GM12874 (cell line): ENCODE measurements at regions not wholly inside any gene's neighbourhood (a gene's known extent, or its start where the extent isn't known, plus 50 kb on each side); places are given as distances from the start of the nearest gene placed in this dataset.

Experiments used
- TF ChIP-seq, protein P1 (sequence below): IDR thresholded peaks from 2 replicates; pipeline ENCODE4 v1.5.1; 2011; ENCODE audit warnings: low read depth, mild to moderate bottlenecking, control low read depth, low read length, moderate library complexity; ENCODE audit not compliant: insufficient read depth

DNA sequence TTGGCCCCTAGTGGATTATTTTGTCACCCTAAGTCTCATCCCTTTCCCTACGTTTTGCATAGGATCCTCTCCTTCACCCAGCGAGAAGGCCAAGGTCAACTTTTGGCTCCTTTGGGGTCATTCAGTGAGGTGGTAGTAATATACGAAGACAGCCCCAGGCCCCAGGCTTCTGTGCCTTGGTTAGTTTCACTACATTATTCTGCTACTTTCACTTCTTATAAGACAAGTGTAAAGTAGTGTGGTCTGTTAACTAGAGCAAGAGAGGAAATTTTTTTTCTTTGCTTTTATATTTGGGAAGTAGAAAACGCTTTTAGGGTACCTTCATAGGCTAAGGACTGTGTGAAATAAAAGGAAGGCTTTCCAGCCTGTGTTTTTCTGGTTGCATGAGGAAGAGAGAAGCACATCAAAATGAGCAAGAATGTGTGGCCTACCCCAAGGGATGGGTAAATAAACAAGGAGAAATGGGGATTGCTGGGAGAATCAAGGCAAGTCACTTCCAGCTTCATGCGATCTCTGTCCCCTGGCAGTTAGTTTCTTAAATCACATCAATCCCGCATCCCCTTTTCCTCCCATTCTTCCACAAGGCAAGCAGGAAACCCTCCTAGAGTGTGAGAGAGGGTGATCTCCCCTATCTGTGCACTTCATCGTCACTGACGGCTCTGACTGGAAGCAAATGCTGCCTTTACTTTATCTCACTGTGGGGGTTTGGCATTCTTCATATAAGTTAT is 677.0 kb upstream of the WWC1 start:
- TF ChIP-seq, protein P1, sequence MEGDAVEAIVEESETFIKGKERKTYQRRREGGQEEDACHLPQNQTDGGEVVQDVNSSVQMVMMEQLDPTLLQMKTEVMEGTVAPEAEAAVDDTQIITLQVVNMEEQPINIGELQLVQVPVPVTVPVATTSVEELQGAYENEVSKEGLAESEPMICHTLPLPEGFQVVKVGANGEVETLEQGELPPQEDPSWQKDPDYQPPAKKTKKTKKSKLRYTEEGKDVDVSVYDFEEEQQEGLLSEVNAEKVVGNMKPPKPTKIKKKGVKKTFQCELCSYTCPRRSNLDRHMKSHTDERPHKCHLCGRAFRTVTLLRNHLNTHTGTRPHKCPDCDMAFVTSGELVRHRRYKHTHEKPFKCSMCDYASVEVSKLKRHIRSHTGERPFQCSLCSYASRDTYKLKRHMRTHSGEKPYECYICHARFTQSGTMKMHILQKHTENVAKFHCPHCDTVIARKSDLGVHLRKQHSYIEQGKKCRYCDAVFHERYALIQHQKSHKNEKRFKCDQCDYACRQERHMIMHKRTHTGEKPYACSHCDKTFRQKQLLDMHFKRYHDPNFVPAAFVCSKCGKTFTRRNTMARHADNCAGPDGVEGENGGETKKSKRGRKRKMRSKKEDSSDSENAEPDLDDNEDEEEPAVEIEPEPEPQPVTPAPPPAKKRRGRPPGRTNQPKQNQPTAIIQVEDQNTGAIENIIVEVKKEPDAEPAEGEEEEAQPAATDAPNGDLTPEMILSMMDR = no peak

DNA sequence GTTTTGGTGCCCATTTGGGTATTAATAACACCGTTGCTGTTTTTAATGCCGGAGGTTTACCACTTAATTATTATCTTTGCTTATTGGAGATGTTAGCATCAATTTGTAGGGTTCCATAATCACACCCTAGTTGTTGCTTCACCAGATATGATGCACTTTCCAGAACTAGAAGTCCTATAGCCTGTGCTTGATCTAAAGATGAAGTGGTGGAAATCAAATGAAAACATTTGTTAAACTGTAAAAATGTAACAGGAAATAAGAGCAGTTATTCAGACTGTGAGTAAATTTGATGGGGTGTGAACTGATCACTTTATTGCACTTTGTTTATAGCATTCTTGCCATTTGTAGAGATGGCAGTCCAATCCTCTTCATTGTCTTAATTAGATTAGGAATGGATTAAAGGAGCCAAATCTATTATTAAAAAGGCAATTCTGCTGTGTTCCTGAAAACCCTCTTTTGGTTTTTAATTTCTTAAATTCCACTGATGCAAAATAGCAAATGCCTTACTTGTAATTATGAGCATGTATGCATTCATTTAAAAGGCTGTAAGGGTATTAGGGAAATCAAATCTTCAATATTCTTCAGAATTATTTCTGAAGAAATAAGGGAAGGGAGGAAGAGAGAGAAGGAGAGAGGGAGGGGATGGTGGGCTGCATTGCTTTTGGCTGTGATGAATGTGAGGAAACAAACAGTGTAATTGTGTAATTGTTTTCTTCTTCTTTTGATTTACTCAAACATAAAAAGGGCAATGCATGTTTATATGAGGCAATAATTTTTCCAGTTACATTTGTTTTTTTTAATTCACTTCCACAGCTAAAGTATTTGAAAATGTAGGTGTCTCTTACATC is 675.2 kb upstream of the WWC1 start:
- TF ChIP-seq, protein P1 = no peak

DNA sequence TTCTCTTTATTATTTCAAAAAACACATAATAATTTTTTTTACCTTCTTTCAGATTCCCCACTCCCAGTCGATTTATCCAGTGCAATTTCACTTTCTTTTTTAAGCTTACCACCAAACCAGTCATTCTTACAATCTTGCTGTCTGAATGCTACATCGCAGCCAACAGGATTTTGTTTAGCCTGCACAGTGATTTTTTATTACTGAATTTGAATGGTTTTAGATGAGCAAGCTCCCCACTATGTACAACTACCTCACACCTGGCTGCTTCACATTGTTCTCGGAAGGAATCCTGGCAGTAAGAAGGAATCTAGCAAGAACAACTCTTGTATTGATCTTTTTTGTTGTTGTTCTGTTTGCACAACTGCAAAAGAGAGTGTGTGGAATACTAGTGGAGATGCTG is 668.1 kb upstream of the WWC1 start:
- TF ChIP-seq, protein P1 = no peak

DNA sequence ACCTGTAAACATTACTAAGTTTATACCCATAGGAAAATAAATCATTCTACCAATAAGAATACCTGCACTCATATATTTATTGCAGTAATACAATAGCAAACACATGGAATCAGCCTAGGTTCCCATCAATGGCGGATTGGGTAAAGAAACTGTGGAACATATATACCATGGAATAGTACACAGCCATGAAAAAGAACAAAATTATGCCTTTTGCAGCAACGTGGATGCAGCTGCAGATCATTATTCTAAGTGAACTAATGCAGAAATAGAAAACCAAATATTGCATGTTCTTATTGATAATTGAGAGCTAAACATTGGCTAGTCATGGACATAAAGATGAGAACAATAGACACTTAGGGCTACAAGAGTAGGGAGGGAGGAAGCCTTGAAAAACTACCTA is 667.4 kb upstream of the WWC1 start:
- TF ChIP-seq, protein P1 = no peak

DNA sequence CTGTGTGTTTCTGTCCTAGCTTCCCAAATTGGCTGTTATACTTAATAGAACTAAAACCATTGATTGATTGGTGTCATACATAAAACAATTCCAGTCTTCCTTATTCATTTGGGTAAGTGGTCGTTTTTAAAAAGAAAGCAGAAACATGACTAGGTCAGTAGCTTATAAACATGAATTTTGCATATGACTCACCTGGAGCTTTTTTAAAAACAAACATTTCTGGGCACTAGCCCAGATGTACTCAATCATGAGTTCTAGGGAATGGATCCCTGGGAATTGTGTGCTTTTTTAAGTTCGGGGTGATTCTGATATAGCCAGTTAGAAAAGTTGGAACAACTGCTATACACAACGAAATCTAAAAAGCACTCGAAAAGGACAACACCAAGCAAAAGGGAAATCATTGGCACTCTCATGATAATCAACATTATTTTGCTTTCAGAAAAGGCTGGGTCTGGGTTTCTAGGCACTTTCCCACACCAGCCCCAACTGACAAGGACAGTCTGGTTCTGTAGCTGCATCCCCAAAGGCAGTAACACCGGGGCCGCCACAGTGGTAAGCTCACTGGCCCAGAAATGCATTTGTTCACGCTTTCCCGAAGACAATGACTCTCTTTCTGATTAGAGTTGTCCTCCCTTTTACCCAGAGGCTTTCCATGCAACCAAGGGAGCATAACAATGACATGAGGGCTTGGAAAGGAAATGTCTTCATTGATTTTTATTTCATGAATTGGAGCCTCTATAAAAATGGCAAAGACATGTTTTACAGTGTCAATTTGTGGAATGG is 664.9 kb upstream of the WWC1 start:
- TF ChIP-seq, protein P1 = no peak

DNA sequence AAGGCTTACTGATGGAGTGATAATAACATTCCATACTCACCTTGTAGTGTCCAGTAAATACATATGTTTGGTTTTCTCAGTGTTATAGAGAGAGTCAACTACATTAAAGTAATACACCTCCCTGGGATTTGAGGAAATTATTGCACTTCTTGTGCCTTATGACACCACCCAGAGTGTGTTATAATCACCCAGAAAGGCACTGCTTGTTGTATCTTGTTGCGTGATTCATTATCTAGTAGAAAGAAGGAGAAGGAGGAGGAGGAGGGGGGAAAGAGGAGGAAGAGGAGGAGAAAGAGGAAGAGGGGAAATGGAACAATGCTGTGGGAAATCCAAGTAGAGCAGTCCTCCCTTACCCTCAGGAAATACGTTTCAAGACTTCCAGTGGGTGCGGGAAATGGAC is 661.8 kb upstream of the WWC1 start:
- TF ChIP-seq, protein P1 = no peak

DNA sequence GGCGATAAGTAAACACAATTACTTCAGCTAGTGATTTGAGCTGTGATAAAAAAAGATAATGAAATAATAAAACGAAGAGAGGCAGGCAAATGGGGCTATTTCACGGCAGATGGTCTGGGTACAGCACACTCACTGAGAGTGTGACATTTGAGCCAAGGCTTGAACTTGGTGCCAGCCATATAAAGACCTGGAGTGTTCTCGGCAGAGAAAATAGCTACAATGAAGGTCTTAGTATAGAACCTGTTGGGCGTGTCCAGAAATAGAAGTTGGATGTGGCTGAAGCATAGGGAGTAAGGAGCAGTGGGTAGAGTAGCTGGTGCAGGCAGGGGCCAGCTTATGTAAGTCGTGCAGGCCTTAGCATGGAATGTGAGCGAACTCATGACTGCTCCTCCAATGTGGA is 660.3 kb upstream of the WWC1 start:
- TF ChIP-seq, protein P1 = no peak
